ENCODE measurements at regions not wholly inside any gene's neighbourhood (a gene's known extent, or its start where the extent isn't known, plus 50 kb on each side); places are given as distances from the start of the nearest gene placed in this dataset.

DNA sequence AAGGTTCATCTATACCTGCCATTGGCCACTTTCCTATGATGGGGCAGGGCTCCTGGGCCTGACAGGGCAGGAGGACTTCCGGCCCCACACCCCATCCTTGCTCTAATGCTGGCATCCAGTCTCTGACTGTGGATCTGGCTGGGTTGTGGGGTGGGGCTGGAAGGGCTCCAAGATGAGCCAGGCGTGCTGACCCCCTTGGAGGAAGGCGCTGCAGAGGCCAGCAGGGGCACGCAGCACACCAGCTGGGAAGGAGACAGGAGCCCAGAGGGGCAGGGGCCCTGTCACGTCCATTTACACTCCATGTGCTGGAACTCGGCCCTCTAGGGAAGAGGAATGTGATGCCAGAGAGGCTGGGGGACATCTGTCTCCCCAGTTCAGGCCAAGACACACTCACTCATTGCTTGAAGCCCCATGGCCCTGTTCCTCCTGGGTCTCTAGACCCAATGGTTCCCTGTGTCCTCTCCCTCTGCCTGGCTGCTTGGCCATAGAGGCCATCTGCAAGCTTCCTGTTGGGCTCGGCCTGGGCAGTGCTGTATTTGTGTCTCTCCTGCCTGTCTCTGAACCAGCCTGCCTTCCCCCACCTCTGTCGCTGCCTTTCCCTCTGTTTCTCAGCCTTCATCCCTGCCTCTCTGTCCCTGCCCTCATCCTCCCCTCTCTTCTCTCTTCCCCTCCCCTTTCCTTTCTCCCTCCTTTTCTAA lies 67.5 kb upstream of the NECTIN1 start:
- H3K27me3 ChIP-seq (ENCODE audit: insufficient read depth, low read length, poor library complexity, severe bottlenecking), result no peaks in the 10 kb centered on the region
- no peak overlapping the region for H3K4me3 ChIP-seq (ENCODE audit: low read length, poor library complexity, severe bottlenecking)
- no peaks in the 10 kb centered on the region for H3K9me3 ChIP-seq (ENCODE audit: insufficient read depth, low read depth, low read length)

DNA sequence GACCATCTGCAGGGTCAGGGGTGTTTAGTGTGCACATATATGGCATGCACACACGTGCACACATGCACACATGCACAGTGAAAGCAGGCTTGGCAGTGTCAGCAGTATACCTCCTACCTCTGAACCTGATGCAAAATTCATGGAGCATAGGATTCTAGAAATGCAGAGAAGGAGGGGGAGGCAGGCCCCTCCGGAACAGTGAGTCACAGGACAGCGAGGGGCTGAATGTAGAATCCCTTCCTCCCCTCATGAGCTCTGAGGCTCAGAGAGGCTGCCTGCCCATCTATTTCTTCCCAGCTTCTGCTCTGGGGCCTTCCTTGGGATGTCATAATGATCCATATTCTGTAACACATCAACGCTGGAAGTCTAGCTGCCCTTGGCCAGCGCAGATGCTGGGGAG lies 66.7 kb upstream of the NECTIN1 start:
- H2AFZ ChIP-seq (ENCODE audit: low read length), result no peak overlapping the region
- no peaks in the 10 kb centered on the region for H3K9me3 ChIP-seq (ENCODE audit: insufficient read depth, low read depth, low read length)
- no peaks in the 10 kb centered on the region for H3K36me3 ChIP-seq (ENCODE audit: insufficient read depth, low read length)
- no peaks in the 10 kb centered on the region for H4K20me1 ChIP-seq (ENCODE audit: insufficient read depth, low read length, poor library complexity, severe bottlenecking)
- no peak overlapping the region for H3K4me3 ChIP-seq (ENCODE audit: low read length, poor library complexity, severe bottlenecking)
- no peak overlapping the region for H3K9ac ChIP-seq (ENCODE audit: low read depth, low read length, poor library complexity, severe bottlenecking)
- no peak overlapping the region for H3K4me2 ChIP-seq (ENCODE audit: low read depth, low read length, poor library complexity, severe bottlenecking)
- H3F3A ChIP-seq (ENCODE audit: low read depth), result no peaks in the 10 kb centered on the region
- TF ChIP-seq, protein P1, sequence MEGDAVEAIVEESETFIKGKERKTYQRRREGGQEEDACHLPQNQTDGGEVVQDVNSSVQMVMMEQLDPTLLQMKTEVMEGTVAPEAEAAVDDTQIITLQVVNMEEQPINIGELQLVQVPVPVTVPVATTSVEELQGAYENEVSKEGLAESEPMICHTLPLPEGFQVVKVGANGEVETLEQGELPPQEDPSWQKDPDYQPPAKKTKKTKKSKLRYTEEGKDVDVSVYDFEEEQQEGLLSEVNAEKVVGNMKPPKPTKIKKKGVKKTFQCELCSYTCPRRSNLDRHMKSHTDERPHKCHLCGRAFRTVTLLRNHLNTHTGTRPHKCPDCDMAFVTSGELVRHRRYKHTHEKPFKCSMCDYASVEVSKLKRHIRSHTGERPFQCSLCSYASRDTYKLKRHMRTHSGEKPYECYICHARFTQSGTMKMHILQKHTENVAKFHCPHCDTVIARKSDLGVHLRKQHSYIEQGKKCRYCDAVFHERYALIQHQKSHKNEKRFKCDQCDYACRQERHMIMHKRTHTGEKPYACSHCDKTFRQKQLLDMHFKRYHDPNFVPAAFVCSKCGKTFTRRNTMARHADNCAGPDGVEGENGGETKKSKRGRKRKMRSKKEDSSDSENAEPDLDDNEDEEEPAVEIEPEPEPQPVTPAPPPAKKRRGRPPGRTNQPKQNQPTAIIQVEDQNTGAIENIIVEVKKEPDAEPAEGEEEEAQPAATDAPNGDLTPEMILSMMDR (conservative IDR thresholded peaks at IDR 0.05; ENCODE audit: low read length), result no peak
- no peak for TF ChIP-seq EZH2phosphoT487 (IDR thresholded peaks at IDR 0.05; ENCODE audit: borderline replicate concordance)
- H3K9me2 ChIP-seq (replicated peaks; ENCODE audit: low read depth, low read length), result no peaks in the 10 kb centered on the region
- no peaks in the 10 kb centered on the region for H3K79me2 ChIP-seq (ENCODE audit: insufficient read depth, low read length)
- H3K4me1 ChIP-seq (ENCODE audit: insufficient read depth, low read length, poor library complexity, severe bottlenecking), result no peaks in the 10 kb centered on the region
- no peaks in the 10 kb centered on the region for H3K27me3 ChIP-seq (ENCODE audit: insufficient read depth, low read length, poor library complexity, severe bottlenecking)

More for the DNA sequence above, 67.5 kb upstream of the NECTIN1 start:
- Histone ChIP-seq H4K20me1 (ENCODE audit: insufficient read depth, low read length, poor library complexity, severe bottlenecking) (no peaks in the 10 kb centered on the region), H3K9me2 (replicated peaks; ENCODE audit: low read depth, low read length) (no peaks in the 10 kb centered on the region), H3K79me2 (ENCODE audit: insufficient read depth, low read length) (no peaks in the 10 kb centered on the region), H2AFZ (ENCODE audit: low read length) (no peak overlapping the region), H3K4me2 (ENCODE audit: low read depth, low read length, poor library complexity, severe bottlenecking) (no peak overlapping the region), H3F3A (ENCODE audit: low read depth) (no peaks in the 10 kb centered on the region), H3K4me1 (ENCODE audit: insufficient read depth, low read length, poor library complexity, severe bottlenecking) (no peaks in the 10 kb centered on the region), H3K9ac (ENCODE audit: low read depth, low read length, poor library complexity, severe bottlenecking) (no peak overlapping the region), H3K36me3 (ENCODE audit: insufficient read depth, low read length) (no peaks in the 10 kb centered on the region)
- no peak for TF ChIP-seq EZH2phosphoT487 (IDR thresholded peaks at IDR 0.05; ENCODE audit: borderline replicate concordance)
- TF ChIP-seq, protein P1 (conservative IDR thresholded peaks at IDR 0.05; ENCODE audit: low read length), result no peak

DNA sequence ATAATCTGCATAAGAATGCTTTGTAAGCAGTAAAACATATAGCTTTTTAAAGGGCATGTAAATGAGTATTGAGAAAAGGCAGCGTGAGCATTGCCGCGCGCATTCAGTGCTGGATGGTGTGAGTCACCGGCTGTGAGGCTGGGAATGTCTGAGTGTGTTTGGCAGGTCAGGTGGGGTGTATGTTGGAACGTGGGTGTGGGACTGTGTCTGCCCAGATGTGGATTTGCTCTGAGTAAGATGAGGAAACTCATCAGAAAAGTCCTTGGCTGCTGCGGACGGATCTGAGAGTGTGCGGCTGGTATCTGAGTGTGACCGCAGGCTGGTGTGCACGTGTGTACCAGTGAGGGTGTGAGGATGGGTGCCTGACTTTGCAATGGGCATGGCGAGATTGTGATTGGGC lies 66.2 kb upstream of the NECTIN1 start:
- Histone ChIP-seq H2AFZ (ENCODE audit: low read length) (no peak overlapping the region), H3K36me3 (ENCODE audit: insufficient read depth, low read length) (no peaks in the 10 kb centered on the region), H3F3A (ENCODE audit: low read depth) (no peaks in the 10 kb centered on the region), H3K9ac (ENCODE audit: low read depth, low read length, poor library complexity, severe bottlenecking) (no peak overlapping the region), H3K4me1 (ENCODE audit: insufficient read depth, low read length, poor library complexity, severe bottlenecking) (no peaks in the 10 kb centered on the region), H4K20me1 (ENCODE audit: insufficient read depth, low read length, poor library complexity, severe bottlenecking) (no peaks in the 10 kb centered on the region), H3K9me3 (ENCODE audit: insufficient read depth, low read depth, low read length) (no peaks in the 10 kb centered on the region), H3K4me2 (ENCODE audit: low read depth, low read length, poor library complexity, severe bottlenecking) (no peak overlapping the region), H3K9me2 (replicated peaks; ENCODE audit: low read depth, low read length) (no peaks in the 10 kb centered on the region), H3K79me2 (ENCODE audit: insufficient read depth, low read length) (no peaks in the 10 kb centered on the region), H3K4me3 (ENCODE audit: low read length, poor library complexity, severe bottlenecking) (no peak overlapping the region), H3K27me3 (ENCODE audit: insufficient read depth, low read length, poor library complexity, severe bottlenecking) (no peaks in the 10 kb centered on the region)
- TF ChIP-seq, protein P1 (conservative IDR thresholded peaks at IDR 0.05; ENCODE audit: low read length), result no peak
- TF ChIP-seq EZH2phosphoT487 (IDR thresholded peaks at IDR 0.05; ENCODE audit: borderline replicate concordance), result no peak

Measured in Loucy (cell line).